ENCODE measurements at regions not wholly inside any gene's neighbourhood (a gene's known extent, or its start where the extent isn't known, plus 50 kb on each side); places are given as distances from the start of the nearest gene placed in this dataset.

GRCh38 chr1:187718527-187718926 is 889.8 kb downstream of the PLA2G4A start:
- no peak for TF ChIP-seq EZH2 (IDR thresholded peaks at IDR 0.05; ENCODE audit: low read depth, unreplicated experiment)
- no peak for TF ChIP-seq EZH2phosphoT487 (IDR thresholded peaks at IDR 0.05; ENCODE audit: unreplicated experiment)
- no peak for TF ChIP-seq CTCF (conservative IDR thresholded peaks at IDR 0.05; ENCODE audit: low read depth in 2 of 2)
- no peak for TF ChIP-seq ZNF114 (CRISPR knock-in tag; IDR thresholded peaks at IDR 0.05)

All from GM23338 (cell line).